ENCODE measurements at regions not wholly inside any gene's neighbourhood (a gene's known extent, or its start where the extent isn't known, plus 50 kb on each side); places are given as distances from the start of the nearest gene placed in this dataset.
"Not testable (repeated sequence)": the region's sequence is repeated elsewhere in the genome, so short reads cannot be mapped to it uniquely, and the experiment has no call there.

- H3K4me1 ChIP-seq (replicated peaks); H3K27me3 ChIP-seq (replicated peaks); H3K27ac ChIP-seq; H3K4me3 ChIP-seq; H3K9me3 ChIP-seq (replicated peaks); DNase-seq (ENCODE audit: low read depth in 1 of 2, low spot score in 2 of 2); H3K36me3 ChIP-seq: not testable (repeated sequence)
Measured at GRCh38 chrX:149420566-149420965, 84.5 kb downstream of the IDS start.

DNA sequence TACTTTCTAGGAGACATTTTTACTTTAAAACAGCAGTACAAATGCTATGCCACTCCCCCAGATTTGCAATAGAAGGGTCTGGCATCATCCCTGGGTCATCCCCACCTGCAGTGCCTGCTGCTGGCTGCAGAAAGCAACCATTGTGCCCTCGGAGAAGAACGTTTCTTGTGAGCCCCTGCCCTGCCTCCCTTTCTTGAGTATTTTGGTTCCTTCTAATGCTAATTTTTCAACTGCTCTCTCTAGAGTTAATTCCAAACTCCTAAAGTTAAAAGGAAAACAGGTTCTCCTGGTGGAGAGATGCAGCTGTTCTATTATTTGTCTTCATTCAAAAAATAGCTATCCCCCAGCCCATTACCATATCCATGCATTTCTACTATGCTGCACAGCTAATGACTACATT, 107.1 kb downstream of the IDS start:
- DNase-seq (ENCODE audit: low read depth in 1 of 2, low spot score in 2 of 2) = no peak
- Histone ChIP-seq H3K27ac (no peak overlapping the region), H3K36me3 (no peaks in the 10 kb centered on the region), H3K27me3 (replicated peaks) (no peaks in the 10 kb centered on the region), H3K4me3 (no peak overlapping the region), H3K9me3 (replicated peaks) (no peaks in the 10 kb centered on the region), H3K4me1 (replicated peaks) (no peaks in the 10 kb centered on the region)

- Histone ChIP-seq H3K27ac (no peak overlapping the region), H3K4me1 (replicated peaks) (no peaks in the 10 kb centered on the region), H3K36me3 (no peaks in the 10 kb centered on the region), H3K9me3 (replicated peaks) (no peaks in the 10 kb centered on the region), H3K27me3 (replicated peaks) (no peaks in the 10 kb centered on the region), H3K4me3 (no peak overlapping the region)
- DNase-seq (ENCODE audit: low read depth in 1 of 2, low spot score in 2 of 2) = no peak
Measured at GRCh38 chrX:149392921-149393320, 112.2 kb downstream of the IDS start.

GRCh38 chrX:149383852-149384251, 121.3 kb downstream of the IDS start:
- Histone ChIP-seq H3K27ac (no peak overlapping the region), H3K4me3 (no peak overlapping the region), H3K9me3 (replicated peaks) (no peaks in the 10 kb centered on the region), H3K36me3 (no peaks in the 10 kb centered on the region), H3K4me1 (replicated peaks) (no peaks in the 10 kb centered on the region), H3K27me3 (replicated peaks) (no peaks in the 10 kb centered on the region)
- no peak for DNase-seq (ENCODE audit: low read depth in 1 of 2, low spot score in 2 of 2)

GRCh38 chrX:149374751-149375150, 130.4 kb downstream of the IDS start:
- no peaks in the 10 kb centered on the region for H3K9me3 ChIP-seq (replicated peaks)
- no peak overlapping the region for H3K4me3 ChIP-seq
- no peaks in the 10 kb centered on the region for H3K36me3 ChIP-seq
- no peak overlapping the region for H3K27ac ChIP-seq
- no peak for DNase-seq (ENCODE audit: low read depth in 1 of 2, low spot score in 2 of 2)
- no peaks in the 10 kb centered on the region for H3K27me3 ChIP-seq (replicated peaks)
- H3K4me1 ChIP-seq (replicated peaks) = peaks cover 17% of the 10 kb centered on the region

DNA sequence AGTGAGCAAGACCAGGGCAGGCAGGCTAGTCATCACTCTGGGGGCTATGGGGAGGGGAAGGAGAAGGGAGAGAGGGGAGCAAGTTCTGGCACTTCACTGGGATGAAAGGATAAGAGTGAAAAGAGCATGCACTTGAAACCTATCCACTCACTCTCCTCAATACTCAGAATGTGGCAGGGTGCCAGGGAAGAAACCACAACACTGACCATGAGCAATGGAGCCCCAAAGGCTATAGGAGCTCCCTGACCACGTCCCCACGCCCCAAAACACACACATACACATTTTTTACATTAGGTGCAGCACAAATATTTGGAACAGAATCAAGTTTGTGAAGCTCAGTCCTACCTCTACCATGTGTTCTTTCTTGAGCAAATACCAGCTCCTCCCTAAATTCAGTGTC, 132.2 kb downstream of the IDS start:
- Histone ChIP-seq H3K36me3 (no peaks in the 10 kb centered on the region), H3K9me3 (replicated peaks) (no peaks in the 10 kb centered on the region), H3K27ac (no peak overlapping the region), H3K4me3 (no peak overlapping the region), H3K4me1 (replicated peaks) (peaks cover 20% of the 10 kb centered on the region), H3K27me3 (replicated peaks) (no peaks in the 10 kb centered on the region)
- DNase-seq (ENCODE audit: low read depth in 1 of 2, low spot score in 2 of 2) = no peak

DNA sequence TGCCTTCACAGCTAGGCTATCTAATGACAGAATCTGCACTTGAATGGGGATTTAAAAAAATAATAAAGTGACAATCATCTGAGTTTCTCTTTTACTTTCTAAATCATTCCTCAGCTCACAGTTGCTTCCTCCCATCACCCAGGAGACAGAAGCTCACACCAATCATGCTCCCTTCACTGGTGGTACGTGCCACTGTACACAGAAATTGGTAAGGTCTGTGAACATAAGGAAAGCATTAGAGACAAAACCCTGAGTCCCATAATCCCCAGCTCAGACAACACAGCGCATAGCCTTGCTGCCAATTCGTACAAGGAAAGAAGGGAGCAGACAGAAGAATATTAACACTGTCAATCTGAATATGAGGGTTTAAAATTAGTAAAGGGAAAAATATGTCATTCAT, 133.1 kb downstream of the IDS start:
- no peak for DNase-seq (ENCODE audit: low read depth in 1 of 2, low spot score in 2 of 2)
- Histone ChIP-seq H3K9me3 (replicated peaks) (no peaks in the 10 kb centered on the region), H3K36me3 (no peaks in the 10 kb centered on the region), H3K27ac (no peak overlapping the region), H3K4me1 (replicated peaks) (peaks cover 24% of the 10 kb centered on the region), H3K27me3 (replicated peaks) (no peaks in the 10 kb centered on the region), H3K4me3 (no peak overlapping the region)

DNA sequence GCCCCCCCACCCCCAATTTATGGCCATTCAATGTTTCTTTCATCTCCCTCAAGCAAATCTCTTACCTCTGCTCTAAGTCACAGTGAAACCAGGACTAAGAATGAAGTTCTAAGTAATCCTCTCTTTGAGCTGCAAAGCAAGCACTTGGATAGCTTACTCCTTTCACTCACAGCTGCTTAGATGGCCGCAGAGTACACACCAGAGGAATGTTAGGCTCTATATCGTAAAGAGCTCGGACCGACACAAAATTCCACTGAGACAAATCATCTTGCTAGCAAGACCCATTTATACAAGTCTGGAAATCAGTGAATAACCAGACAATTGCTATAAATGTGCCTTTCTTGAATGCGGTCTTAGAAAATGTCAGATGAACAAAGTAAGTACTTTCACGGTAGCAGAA, 135.0 kb downstream of the IDS start:
- Histone ChIP-seq H3K27ac (no peak overlapping the region), H3K27me3 (replicated peaks) (no peaks in the 10 kb centered on the region)

DNA sequence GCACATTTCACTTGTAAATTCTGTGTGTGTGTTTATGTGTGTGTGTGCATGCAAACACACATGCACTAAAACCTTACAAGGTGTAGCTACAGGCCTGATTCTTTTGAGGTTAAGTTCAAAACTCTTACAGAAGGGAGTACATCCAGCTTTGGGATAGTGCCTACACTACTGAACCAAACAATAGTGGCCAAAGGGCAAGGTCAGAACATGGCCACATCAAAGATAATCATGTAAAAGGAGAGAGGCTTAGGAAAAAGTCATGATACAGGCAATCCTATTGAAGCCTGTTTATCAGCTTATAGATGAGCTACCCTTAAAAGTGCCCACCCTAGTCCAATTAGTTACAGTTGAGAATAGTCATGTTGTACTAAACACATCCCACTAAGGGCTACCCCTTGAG, 139.6 kb downstream of the IDS start:
- Histone ChIP-seq H3K27ac (peak overlapping the region; percentile 69), H3K27me3 (replicated peaks) (no peaks in the 10 kb centered on the region), H3K4me1 (replicated peaks) (peaks cover 56% of the 10 kb centered on the region), H3K36me3 (no peaks in the 10 kb centered on the region), H3K9me3 (replicated peaks) (no peaks in the 10 kb centered on the region), H3K4me3 (no peak overlapping the region)
- DNase-seq (ENCODE audit: low read depth in 1 of 2, low spot score in 2 of 2) = no peak

More for the DNA sequence above, 135.0 kb downstream of the IDS start:
- peak; percentile 35 to 42 for DNase-seq (ENCODE audit: low read depth in 1 of 2, low spot score in 2 of 2)
- Histone ChIP-seq H3K4me1 (replicated peaks) (peaks cover 38% of the 10 kb centered on the region), H3K4me3 (no peak overlapping the region), H3K36me3 (no peaks in the 10 kb centered on the region), H3K9me3 (replicated peaks) (no peaks in the 10 kb centered on the region)

- peak in 1 of 2 experiments; percentile 59 for DNase-seq (ENCODE audit: low read depth in 1 of 2, low spot score in 2 of 2)
- no peaks in the 10 kb centered on the region for H3K9me3 ChIP-seq (replicated peaks)
- peak overlapping the region; percentile 69 for H3K27ac ChIP-seq
- H3K4me1 ChIP-seq (replicated peaks) = peaks cover 51% of the 10 kb centered on the region
- no peaks in the 10 kb centered on the region for H3K36me3 ChIP-seq
- H3K4me3 ChIP-seq = no peak overlapping the region
- H3K27me3 ChIP-seq (replicated peaks) = no peaks in the 10 kb centered on the region
Measured at GRCh38 chrX:149365061-149365460, 140.0 kb downstream of the IDS start.

GRCh38 chrX:149363965-149364364, 141.1 kb downstream of the IDS start:
- Histone ChIP-seq H3K9me3 (replicated peaks) (no peaks in the 10 kb centered on the region), H3K27ac (no peak overlapping the region), H3K4me1 (replicated peaks) (peaks cover 44% of the 10 kb centered on the region), H3K4me3 (no peak overlapping the region), H3K27me3 (replicated peaks) (no peaks in the 10 kb centered on the region), H3K36me3 (no peaks in the 10 kb centered on the region)
- DNase-seq (ENCODE audit: low read depth in 1 of 2, low spot score in 2 of 2) = no peak

GRCh38 chrX:149346306-149346705, 158.8 kb downstream of the IDS start:
- no peak overlapping the region for H3K4me3 ChIP-seq
- no peak for DNase-seq (ENCODE audit: low read depth in 1 of 2, low spot score in 2 of 2)
- no peaks in the 10 kb centered on the region for H3K9me3 ChIP-seq (replicated peaks)
- no peaks in the 10 kb centered on the region for H3K36me3 ChIP-seq
- no peaks in the 10 kb centered on the region for H3K27me3 ChIP-seq (replicated peaks)
- no peak overlapping the region for H3K27ac ChIP-seq
- no peaks in the 10 kb centered on the region for H3K4me1 ChIP-seq (replicated peaks)

GRCh38 chrX:149322316-149322715, 182.8 kb downstream of the IDS start:
- no peak for DNase-seq (ENCODE audit: low read depth in 1 of 2, low spot score in 2 of 2)
- Histone ChIP-seq H3K36me3 (no peaks in the 10 kb centered on the region), H3K27me3 (replicated peaks) (no peaks in the 10 kb centered on the region), H3K9me3 (replicated peaks) (no peaks in the 10 kb centered on the region), H3K4me1 (replicated peaks) (no peaks in the 10 kb centered on the region), H3K4me3 (no peak overlapping the region), H3K27ac (no peak overlapping the region)

GRCh38 chrX:149313871-149314371, 191.2 kb downstream of the IDS start:
- Histone ChIP-seq H3K36me3 (no peaks in the 10 kb centered on the region), H3K27me3 (replicated peaks) (no peaks in the 10 kb centered on the region), H3K27ac (no peak overlapping the region), H3K9me3 (replicated peaks) (no peaks in the 10 kb centered on the region), H3K4me1 (replicated peaks) (no peaks in the 10 kb centered on the region), H3K4me3 (no peak overlapping the region)
- no peak for DNase-seq (ENCODE audit: low read depth in 1 of 2, low spot score in 2 of 2)

DNA sequence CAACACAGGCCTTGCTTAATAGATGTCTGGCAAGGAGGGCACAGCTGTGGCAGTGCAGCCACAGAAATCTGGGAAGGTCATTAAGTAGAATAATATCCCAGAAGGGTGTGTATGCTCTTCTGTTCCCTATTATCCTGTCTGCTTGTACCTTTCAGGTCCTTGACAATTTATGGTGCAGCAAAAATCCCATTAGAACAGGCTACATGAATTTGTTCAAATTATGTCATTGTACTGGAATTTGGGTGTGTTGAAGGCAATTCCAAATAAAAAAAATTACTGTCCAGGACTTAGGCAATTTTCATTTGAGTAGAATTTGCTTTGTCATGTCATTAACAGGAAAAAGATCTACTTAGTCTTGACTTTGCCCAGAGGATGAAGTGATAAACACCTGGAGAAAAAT, 192.1 kb downstream of the IDS start:
- Histone ChIP-seq H3K9me3 (replicated peaks) (no peaks in the 10 kb centered on the region), H3K4me1 (replicated peaks) (no peaks in the 10 kb centered on the region), H3K36me3 (no peaks in the 10 kb centered on the region), H3K4me3 (no peak overlapping the region), H3K27ac (no peak overlapping the region), H3K27me3 (replicated peaks) (no peaks in the 10 kb centered on the region)
- DNase-seq (ENCODE audit: low read depth in 1 of 2, low spot score in 2 of 2) = no peak
